NCI-H2107 (cell line): ENCODE measurements at regions not wholly inside any gene's neighbourhood (a gene's known extent, or its start where the extent isn't known, plus 50 kb on each side); places are given as distances from the start of the nearest gene placed in this dataset.
"Not testable (repeated sequence)": the region's sequence is repeated elsewhere in the genome, so short reads cannot be mapped to it uniquely, and the experiment has no call there.

Experiments used
- DNase-seq: peaks from one replicate; lab custom pipeline; 2025; lab: John Stamatoyannopoulos, UW

DNA sequence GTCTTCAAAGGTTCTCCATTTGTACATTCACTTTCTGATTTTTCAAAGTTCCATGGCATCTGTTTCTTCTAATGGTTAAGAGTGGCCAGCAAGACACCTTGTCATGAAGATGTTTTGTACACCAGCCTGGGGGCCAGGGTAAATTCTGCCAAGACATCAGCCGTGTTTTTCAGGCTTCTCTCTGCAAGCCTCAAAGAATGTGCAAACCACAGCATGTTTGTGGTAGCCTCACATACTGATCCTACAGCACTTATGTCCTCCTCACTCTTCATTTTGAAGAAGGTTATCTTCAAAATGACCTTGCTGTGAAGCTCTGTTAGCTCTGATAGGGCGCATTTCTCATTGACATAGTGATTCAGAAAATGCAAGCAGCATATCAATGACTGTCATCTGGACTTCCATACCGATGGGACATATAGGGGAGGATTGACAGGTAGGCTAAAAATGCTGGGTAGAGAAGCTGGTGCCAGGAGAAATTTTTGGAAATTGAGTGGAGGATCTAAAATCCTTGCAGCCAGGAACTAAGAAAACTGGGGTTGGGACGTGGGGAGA lies 59.3 kb upstream of the SPTLC3 start:
- DNase-seq, result no peak

- DNase-seq, result not testable (repeated sequence)
These were observed 54.5 kb upstream of the SPTLC3 start for GRCh38 chr20:12954254-12954653.

- DNase-seq, result no peak
These were observed 53.2 kb upstream of the SPTLC3 start for GRCh38 chr20:12955611-12956010.

DNA sequence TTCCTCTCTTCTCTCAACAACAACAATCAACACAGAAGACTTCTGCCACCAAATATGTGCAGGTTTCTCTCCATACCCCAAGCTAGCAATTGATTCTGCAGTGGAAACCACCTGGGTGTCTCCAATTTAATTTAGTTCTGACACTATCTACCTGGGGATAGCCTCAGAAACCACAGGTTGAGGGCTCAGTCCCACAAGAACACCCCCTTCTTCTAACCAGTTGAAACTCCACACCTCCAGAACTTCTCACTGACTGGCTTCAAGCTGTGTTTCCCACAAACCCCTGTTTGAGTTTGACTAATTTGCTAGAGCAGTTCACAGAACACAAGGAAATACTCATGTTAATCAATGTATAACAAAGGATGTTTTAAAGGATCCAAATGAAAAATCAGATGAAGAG lies 52.5 kb upstream of the SPTLC3 start:
- no peak for DNase-seq

GRCh38 chr20:12957968-12958367 lies 50.8 kb upstream of the SPTLC3 start:
- no peak for DNase-seq
